AG09319 (cell line): ENCODE measurements at regions not wholly inside any gene's neighbourhood (a gene's known extent, or its start where the extent isn't known, plus 50 kb on each side); places are given as distances from the start of the nearest gene placed in this dataset.

Experiments
- DNase-seq: peaks from one replicate; pipeline ENCODE4 v3.0.0-alpha.2; 2010; ENCODE audit warnings: low read depth; ENCODE audit errors: extremely low read depth
- TF ChIP-seq, protein P1 (sequence below): IDR thresholded peaks from 2 replicates; pipeline ENCODE4 v1.5.1; 2011; ENCODE audit warnings: low read depth, mild to moderate bottlenecking, inconsistent platforms, low read length, moderate library complexity

DNA sequence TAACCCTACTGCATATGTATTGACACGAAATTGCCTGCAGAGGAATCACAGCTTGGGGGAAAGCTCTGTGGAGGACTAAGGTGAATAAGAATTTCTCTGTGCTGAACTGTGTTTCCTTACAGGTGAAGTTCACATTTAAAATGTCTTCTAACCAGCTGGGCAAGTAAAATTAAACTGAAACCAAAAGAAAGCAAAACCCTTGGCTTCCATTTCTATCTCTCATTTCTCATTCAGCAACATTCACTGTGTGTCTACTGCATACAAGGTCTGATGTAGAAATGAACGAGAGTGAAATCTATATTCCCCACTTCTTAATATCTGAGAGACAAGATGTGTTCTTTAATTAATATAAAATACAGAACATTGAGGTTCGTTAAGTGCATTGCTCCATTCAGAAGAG, 397.3 kb downstream of the SOX11 start:
- no peak for DNase-seq
- TF ChIP-seq, protein P1, sequence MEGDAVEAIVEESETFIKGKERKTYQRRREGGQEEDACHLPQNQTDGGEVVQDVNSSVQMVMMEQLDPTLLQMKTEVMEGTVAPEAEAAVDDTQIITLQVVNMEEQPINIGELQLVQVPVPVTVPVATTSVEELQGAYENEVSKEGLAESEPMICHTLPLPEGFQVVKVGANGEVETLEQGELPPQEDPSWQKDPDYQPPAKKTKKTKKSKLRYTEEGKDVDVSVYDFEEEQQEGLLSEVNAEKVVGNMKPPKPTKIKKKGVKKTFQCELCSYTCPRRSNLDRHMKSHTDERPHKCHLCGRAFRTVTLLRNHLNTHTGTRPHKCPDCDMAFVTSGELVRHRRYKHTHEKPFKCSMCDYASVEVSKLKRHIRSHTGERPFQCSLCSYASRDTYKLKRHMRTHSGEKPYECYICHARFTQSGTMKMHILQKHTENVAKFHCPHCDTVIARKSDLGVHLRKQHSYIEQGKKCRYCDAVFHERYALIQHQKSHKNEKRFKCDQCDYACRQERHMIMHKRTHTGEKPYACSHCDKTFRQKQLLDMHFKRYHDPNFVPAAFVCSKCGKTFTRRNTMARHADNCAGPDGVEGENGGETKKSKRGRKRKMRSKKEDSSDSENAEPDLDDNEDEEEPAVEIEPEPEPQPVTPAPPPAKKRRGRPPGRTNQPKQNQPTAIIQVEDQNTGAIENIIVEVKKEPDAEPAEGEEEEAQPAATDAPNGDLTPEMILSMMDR, result no peak

DNA sequence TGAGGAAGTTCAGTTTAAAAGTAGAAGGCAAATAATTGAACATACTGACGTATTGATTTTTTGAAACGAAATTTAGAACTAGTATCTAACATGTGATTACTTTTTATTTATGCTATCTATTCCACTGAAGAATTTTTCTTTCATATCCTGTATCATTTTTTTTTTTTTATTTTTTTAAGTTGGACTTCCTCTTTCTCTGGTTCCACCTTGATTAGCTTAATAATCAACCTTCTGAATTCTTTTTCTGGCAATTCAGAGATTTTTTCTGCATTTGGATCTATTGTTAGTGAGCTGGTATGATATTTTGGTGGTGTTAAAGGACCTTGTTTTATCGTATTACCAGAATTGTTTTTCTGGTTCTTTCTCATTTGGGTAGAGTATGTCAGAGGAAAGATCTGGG, 411.2 kb downstream of the SOX11 start:
- no peak for DNase-seq
- TF ChIP-seq, protein P1, result no peak

DNA sequence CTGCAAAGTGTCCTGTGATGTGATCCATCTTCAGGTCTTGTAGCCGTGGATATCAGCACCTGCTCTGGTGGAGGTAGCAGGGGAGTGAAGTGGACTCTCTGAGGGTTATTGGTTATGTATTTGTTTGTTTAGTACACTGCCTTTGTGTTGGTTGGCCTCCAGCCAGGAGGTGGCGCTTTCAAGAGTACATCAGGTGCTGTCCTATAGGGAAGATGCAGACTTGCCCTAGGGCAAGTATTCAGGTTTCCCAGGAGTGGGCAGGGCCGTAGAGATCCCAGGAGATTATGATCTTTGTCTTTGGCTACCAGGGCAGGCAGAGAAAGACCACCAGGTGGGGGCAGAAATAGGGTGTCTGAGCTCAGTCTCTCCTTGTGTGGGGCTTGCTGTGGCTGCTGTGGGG, 411.8 kb downstream of the SOX11 start:
- TF ChIP-seq, protein P1, result no peak
- DNase-seq, result no peak

DNA sequence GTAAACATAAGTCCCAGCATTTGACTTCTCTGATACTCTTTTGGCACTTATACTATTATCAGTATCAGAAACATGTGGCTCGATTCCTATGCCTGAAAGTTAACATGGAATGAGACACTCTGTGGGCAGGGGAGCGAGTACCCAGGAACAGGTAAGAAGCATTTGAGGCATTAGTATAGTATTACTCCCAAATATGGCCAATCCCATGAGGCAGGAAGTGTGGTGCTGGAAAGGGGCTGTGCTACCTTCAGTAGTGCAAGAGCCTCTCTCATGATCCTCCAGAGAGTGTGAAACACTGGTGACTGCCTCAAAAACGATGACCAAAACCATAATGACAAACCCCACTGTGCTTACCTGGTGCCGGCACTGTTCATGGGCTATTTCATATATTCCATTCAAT, 415.1 kb downstream of the SOX11 start:
- DNase-seq, result no peak
- TF ChIP-seq, protein P1, result no peak

DNA sequence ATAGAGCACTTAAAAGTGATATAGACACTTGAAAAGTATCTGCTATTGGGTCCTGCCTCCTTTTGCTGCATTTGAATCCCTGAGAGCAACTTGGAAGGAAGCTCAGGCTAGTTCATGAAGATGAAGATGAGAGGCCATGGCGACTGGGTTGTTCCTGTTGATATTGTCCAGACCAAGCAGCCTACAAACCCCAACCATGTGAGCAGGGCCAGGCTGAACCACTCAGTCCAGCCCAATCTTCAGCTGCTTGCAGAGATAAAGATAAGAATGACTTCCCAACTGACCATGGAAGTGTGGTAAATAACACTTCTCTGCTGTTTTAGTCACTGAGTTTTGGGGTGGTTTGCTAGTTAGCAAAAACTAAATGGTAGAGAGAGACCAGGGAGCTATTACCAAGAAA, 417.6 kb downstream of the SOX11 start:
- TF ChIP-seq, protein P1, result no peak
- DNase-seq, result no peak

DNA sequence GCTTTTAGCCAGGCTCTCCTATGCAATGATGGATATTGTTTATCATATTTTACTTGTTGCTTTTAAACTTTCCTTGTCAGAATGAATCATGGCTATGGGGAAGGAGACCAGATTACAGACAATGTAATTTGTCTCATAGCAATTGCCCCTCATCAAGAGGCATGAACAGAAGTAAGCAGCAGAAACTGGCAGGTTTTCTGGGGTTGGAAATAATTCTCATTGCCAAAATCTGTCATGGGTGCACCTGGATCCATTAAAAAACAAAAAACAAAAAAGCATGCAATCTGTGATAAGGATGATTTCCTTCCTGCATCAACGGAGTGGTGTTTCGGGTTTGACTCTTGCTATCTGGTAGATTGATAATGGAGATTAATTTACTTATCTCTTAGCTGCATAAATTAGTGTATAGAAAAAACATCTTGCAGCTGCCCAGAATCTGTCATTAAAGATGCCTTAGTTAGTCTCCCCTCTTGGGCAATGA, 419.6 kb downstream of the SOX11 start:
- DNase-seq, result no peak
- TF ChIP-seq, protein P1, result no peak

DNA sequence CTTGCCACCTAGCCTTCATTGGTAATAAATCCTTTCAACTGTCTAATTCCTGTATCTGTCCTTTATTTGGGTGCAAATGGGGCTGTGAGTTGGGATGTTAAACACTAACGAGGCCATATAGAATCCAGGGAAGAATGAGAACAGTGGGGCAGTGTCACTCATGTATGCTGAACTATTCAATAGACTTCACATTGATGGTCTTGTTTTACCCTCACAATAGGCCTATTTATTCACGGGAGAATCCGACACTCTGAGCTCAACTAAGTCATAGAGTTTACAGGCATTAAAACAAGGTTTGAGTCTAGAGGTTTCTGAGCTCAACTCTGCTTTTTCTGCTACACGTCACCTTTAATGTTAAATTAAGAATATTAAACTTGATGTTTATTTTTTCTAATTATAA, 421.6 kb downstream of the SOX11 start:
- DNase-seq, result no peak
- TF ChIP-seq, protein P1, result no peak

DNA sequence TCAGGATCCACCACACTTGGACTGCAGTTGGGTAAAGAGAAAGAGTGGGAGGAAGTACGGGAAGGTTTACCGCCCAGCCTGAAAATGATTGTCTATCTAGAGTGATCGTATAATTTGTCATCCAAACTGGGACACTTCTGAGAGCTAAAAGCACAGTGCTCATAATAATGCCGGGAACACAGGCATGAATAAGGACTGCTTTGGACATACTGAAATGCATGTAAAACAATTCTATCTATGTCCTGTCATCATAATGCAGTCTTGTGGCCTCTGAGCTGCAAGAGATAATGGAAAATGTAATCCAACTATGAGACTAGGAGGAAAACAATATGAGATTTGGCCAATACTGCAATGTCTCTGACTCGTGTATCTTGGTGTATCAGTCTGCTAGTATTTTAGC, 435.5 kb downstream of the SOX11 start:
- DNase-seq, result no peak
- TF ChIP-seq, protein P1, result no peak
